Caco-2 (cell line): ENCODE measurements at regions not wholly inside any gene's neighbourhood (a gene's known extent, or its start where the extent isn't known, plus 50 kb on each side); places are given as distances from the start of the nearest gene placed in this dataset.

ENCODE experiments used
- BruUV-seq: library from RNA; stranded (reverse); fragments of 400-500 nt; replicated peaks from 2 replicates; lab custom pipeline; 2021; lab: Mats Ljungman, UMichigan
- CTCF ChIA-PET: fragments of 300-600 bp; sonication (Branson Sonifier 250); formaldehyde crosslinking; loops from one replicate; lab custom pipeline; 2022; ENCODE audit warnings: antibody characterized with exemption; lab: Charles Lee
- POLR2A ChIA-PET: fragments of 300-600 bp; sonication (Branson Sonifier 250); formaldehyde crosslinking; loops from one replicate; lab custom pipeline; 2022; ENCODE audit warnings: antibody characterized with exemption; lab: Charles Lee
- DNase-seq, 2 experiments: peaks; one replicate each; pipeline versions ENCODE4 v3.0.0 to v3.0.0-alpha.2; 2020 to 2022
- H3K27me3 ChIP-seq: replicated peaks from 2 replicates; pipeline ENCODE4 v1.6.0; 2011; ENCODE audit warnings: low read length; ENCODE audit not compliant: control insufficient read depth, insufficient read depth
- H3K36me3 ChIP-seq: 2 replicates; pipeline ENCODE4 v1.5.1; 2011; ENCODE audit warnings: low read length; ENCODE audit not compliant: control insufficient read depth, insufficient read depth
- H3K4me1 ChIP-seq: fragments of 250-450 bp; sonication (Bioruptor Pico); 2 replicates; pipeline ENCODE4 v1.5.1; 2020; ENCODE audit warnings: mild to moderate bottlenecking
- H3K4me3 ChIP-seq: 2 replicates; pipeline ENCODE4 v1.5.1; 2011; ENCODE audit warnings: low read depth, mild to moderate bottlenecking, control low read depth, low read length
- H3K9me3 ChIP-seq: fragments of 250-450 bp; sonication (Bioruptor Pico); 2 replicates; pipeline ENCODE4 v1.5.1; 2020; ENCODE audit warnings: mild to moderate bottlenecking, moderate library complexity
- H3K27ac Mint-ChIP-seq: one replicate; pipeline ENCODE4 v1.8.0; 2022; ENCODE audit warnings: mixed read lengths; ENCODE audit not compliant: unreplicated experiment
- H3K27me3 Mint-ChIP-seq: one replicate; pipeline ENCODE4 v1.8.0; 2022; ENCODE audit warnings: mixed read lengths; ENCODE audit not compliant: insufficient read depth, unreplicated experiment
- H3K36me3 Mint-ChIP-seq: one replicate; pipeline ENCODE4 v1.8.0; 2022; ENCODE audit warnings: mild to moderate bottlenecking, mixed read lengths; ENCODE audit not compliant: insufficient read depth, unreplicated experiment
- H3K4me1 Mint-ChIP-seq: one replicate; pipeline ENCODE4 v1.8.0; 2022; ENCODE audit warnings: low read depth, mixed read lengths; ENCODE audit not compliant: unreplicated experiment
- H3K4me3 Mint-ChIP-seq: one replicate; pipeline ENCODE4 v1.8.0; 2022; ENCODE audit warnings: mild to moderate bottlenecking, moderate library complexity, mixed read lengths; ENCODE audit not compliant: unreplicated experiment
- H3K9me3 Mint-ChIP-seq: one replicate; pipeline ENCODE4 v1.8.0; 2022; ENCODE audit warnings: mixed read lengths; ENCODE audit not compliant: unreplicated experiment
- CTCF ChIP-seq, 2 experiments: fragments of 200-600 bp in 1 of 2; IDR thresholded peaks; 1 replicate in 1 of 2; 2 replicates in 1 of 2; pipeline versions ENCODE4 v1.5.1 to v1.8.0; 2011 to 2022; ENCODE audit warnings: antibody characterized with exemption in 1 of 2, control low read depth in 1 of 2, inconsistent platforms in 1 of 2, low read depth in 1 of 2, low read length in 1 of 2, mild to moderate bottlenecking in 1 of 2, moderate library complexity in 1 of 2; ENCODE audit not compliant: insufficient read depth in 1 of 2, severe bottlenecking in 1 of 2, unreplicated experiment in 1 of 2
- intact Hi-C: fragments of 100-400 bp; cut with micrococcal nuclease; formaldehyde crosslinking; loops from one replicate; pipeline ENCODE4 v1.10.0; 2022; ENCODE audit not compliant: unreplicated experiment

DNA sequence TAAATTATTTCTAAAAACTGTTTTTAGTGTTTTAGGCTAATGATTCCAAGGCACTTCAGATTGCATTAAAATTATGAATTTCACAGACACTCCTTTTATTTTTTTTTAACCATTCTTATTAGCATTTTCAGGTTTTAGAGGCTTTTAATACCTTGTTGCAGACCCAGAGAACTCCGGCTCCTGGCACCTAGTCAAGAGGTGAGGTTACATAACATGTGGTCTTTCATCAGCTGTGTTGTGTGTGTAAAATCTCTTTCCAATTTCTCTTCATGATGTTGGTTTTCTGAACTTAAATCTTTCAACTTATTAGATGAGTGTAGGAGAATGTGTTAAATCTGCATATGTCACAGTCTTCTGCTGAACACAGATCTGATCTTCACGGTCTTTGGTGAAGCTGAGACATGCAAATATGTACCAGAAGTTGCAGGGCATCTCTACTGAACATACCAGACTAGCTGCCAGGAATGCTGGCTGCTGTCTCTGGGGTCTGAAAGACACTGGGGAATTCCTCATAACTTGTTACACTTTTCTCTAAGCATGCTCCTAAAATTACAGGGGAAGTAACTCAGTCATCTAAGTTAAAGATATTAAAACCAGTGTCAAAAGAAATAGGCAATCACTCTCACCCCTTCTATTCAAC lies 1165.3 kb downstream of the EFNB2 start:
- Histone ChIP-seq H3K36me3 (no peaks in the 10 kb centered on the region), H3K4me3 (no peak overlapping the region), H3K27me3 (no peaks in the 10 kb centered on the region), H3K4me1 (no peaks in the 10 kb centered on the region), H3K9me3 (0 out of 2 replicates have a peak, but pooled peaks cover 2% of the 10 kb centered on the region)
- Mint-ChIP-seq H3K9me3 (no peaks in the 10 kb centered on the region), H3K27ac (no peak overlapping the region), H3K4me1 (no peaks in the 10 kb centered on the region), H3K4me3 (no peak overlapping the region), H3K36me3 (no peaks in the 10 kb centered on the region), H3K27me3 (no peaks in the 10 kb centered on the region)
- no peak for TF ChIP-seq CTCF (IDR thresholded peaks at IDR 0.05; ENCODE audit: insufficient read depth in 1 of 2, low read depth in 1 of 2, low read length in 1 of 2, severe bottlenecking in 1 of 2, unreplicated experiment in 1 of 2)
- intact Hi-C loops: no loop called here
- CTCF ChIA-PET: no interaction called here
- BruUV-seq: no TSS peak
- POLR2A ChIA-PET: no interaction called here
- no peak for DNase-seq

- no peak overlapping the region for H3K4me3 Mint-ChIP-seq
- H3K36me3 Mint-ChIP-seq: no peaks in the 10 kb centered on the region
- no peaks in the 10 kb centered on the region for H3K27me3 Mint-ChIP-seq
- no peaks in the 10 kb centered on the region for H3K9me3 Mint-ChIP-seq
- no peaks in the 10 kb centered on the region for H3K27me3 ChIP-seq
- POLR2A ChIA-PET: no interaction called here
- no peak for TF ChIP-seq CTCF (IDR thresholded peaks at IDR 0.05; ENCODE audit: insufficient read depth in 1 of 2, low read depth in 1 of 2, low read length in 1 of 2, severe bottlenecking in 1 of 2, unreplicated experiment in 1 of 2)
- no peaks in the 10 kb centered on the region for H3K4me1 ChIP-seq
- DNase-seq: no peak
- H3K4me1 Mint-ChIP-seq: no peaks in the 10 kb centered on the region
- no peak overlapping the region for H3K27ac Mint-ChIP-seq
- CTCF ChIA-PET: no interaction called here
- no peaks in the 10 kb centered on the region for H3K36me3 ChIP-seq
- H3K4me3 ChIP-seq: no peak overlapping the region
- intact Hi-C loops: no loop called here
- BruUV-seq: no TSS peak
- H3K9me3 ChIP-seq: 0 out of 2 replicates have a peak, but pooled peaks cover 2% of the 10 kb centered on the region
Measured at GRCh38 chr13:105368781-105369180, 1166.7 kb downstream of the EFNB2 start.

DNA sequence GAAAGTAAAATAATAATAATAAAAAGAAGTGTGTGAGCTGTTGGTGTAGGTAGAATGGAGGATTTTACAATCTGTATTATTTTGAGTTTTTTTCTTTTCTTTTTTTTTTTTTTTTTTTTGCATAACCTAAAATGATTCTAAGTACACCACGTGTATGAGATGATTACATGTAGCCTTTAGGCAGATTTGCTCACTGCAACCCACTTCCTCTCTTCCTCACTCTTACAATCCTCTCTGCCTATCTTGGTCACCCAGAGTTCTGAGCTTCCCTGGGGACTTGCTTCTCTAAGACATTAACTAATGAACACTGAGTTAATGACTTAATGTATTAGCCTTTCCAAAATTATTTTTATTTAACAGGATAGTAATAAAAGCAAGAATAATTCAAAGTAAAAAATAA lies 1169.6 kb downstream of the EFNB2 start:
- POLR2A ChIA-PET: no interaction called here
- Mint-ChIP-seq H3K4me3 (no peak overlapping the region), H3K9me3 (no peaks in the 10 kb centered on the region), H3K36me3 (no peaks in the 10 kb centered on the region), H3K27me3 (peaks cover 3% of the 10 kb centered on the region), H3K27ac (no peak overlapping the region), H3K4me1 (no peaks in the 10 kb centered on the region)
- Histone ChIP-seq H3K9me3 (no peaks in the 10 kb centered on the region), H3K4me3 (no peak overlapping the region), H3K4me1 (no peaks in the 10 kb centered on the region), H3K27me3 (no peaks in the 10 kb centered on the region), H3K36me3 (no peaks in the 10 kb centered on the region)
- BruUV-seq: no TSS peak
- no peak for DNase-seq
- TF ChIP-seq CTCF (IDR thresholded peaks at IDR 0.05; ENCODE audit: insufficient read depth in 1 of 2, low read depth in 1 of 2, low read length in 1 of 2, severe bottlenecking in 1 of 2, unreplicated experiment in 1 of 2): no peak
- intact Hi-C loops: no loop called here
- CTCF ChIA-PET: no interaction called here
